Central memory CD8-positive, alpha-beta T cell (primary cell): ENCODE measurements at regions not wholly inside any gene's neighbourhood (a gene's known extent, or its start where the extent isn't known, plus 50 kb on each side); places are given as distances from the start of the nearest gene placed in this dataset.

Experiments used
- ATAC-seq: fragments of 150-1000 bp; cut with Tn5 transposase; replicated peaks from 2 replicates; pipeline ENCODE4 v1.10.0; 2022; ENCODE audit warnings: mild to moderate bottlenecking, moderate FRiP score, moderate number of reproducible peaks; ENCODE audit not compliant: poor library complexity, severe bottlenecking; ENCODE audit errors: extremely low read depth
- DNase-seq, 2 donors: peaks; one replicate each; pipeline ENCODE4 v3.0.0; 2021; ENCODE audit warnings: low spot score in 2 of 2
- H3K27ac Mint-ChIP-seq: one replicate; pipeline ENCODE4 v1.8.0; 2022; ENCODE audit warnings: low read depth, mild to moderate bottlenecking, moderate library complexity, mixed read lengths
- H3K27me3 Mint-ChIP-seq: one replicate; pipeline ENCODE4 v1.8.0; 2022; ENCODE audit warnings: mixed read lengths
- H3K36me3 Mint-ChIP-seq: one replicate; pipeline ENCODE4 v1.8.0; 2022; ENCODE audit warnings: mild to moderate bottlenecking, moderate library complexity, mixed read lengths; ENCODE audit not compliant: insufficient read depth
- H3K4me1 Mint-ChIP-seq: one replicate; pipeline ENCODE4 v1.8.0; 2022; ENCODE audit warnings: mixed read lengths
- H3K4me3 Mint-ChIP-seq: one replicate; pipeline ENCODE4 v1.8.0; 2022; ENCODE audit warnings: mild to moderate bottlenecking, moderate library complexity, mixed read lengths
- H3K9me3 Mint-ChIP-seq: one replicate; pipeline ENCODE4 v1.8.0; 2022; ENCODE audit warnings: mixed read lengths

- DNase-seq (no peak), ATAC-seq (no peak)
- H3K9me3 Mint-ChIP-seq, result no peaks in the 10 kb centered on the region
- no peak overlapping the region for H3K4me3 Mint-ChIP-seq
- H3K36me3 Mint-ChIP-seq, result no peaks in the 10 kb centered on the region
- no peaks in the 10 kb centered on the region for H3K4me1 Mint-ChIP-seq
- H3K27me3 Mint-ChIP-seq, result peaks cover 10% of the 10 kb centered on the region
- no peak overlapping the region for H3K27ac Mint-ChIP-seq
Measured at GRCh38 chr20:40254023-40254772, 434.8 kb downstream of the MAFB start.

GRCh38 chr20:40251284-40251932, 437.6 kb downstream of the MAFB start:
- H3K4me1 Mint-ChIP-seq, result no peaks in the 10 kb centered on the region
- ATAC-seq (no peak), DNase-seq (no peak)
- peaks cover 10% of the 10 kb centered on the region for H3K27me3 Mint-ChIP-seq
- no peaks in the 10 kb centered on the region for H3K36me3 Mint-ChIP-seq
- no peak overlapping the region for H3K4me3 Mint-ChIP-seq
- H3K27ac Mint-ChIP-seq, result no peak overlapping the region
- H3K9me3 Mint-ChIP-seq, result no peaks in the 10 kb centered on the region

- Mint-ChIP-seq H3K27ac (no peak overlapping the region), H3K4me3 (no peak overlapping the region), H3K9me3 (no peaks in the 10 kb centered on the region), H3K4me1 (no peaks in the 10 kb centered on the region), H3K36me3 (no peaks in the 10 kb centered on the region), H3K27me3 (peaks cover 5% of the 10 kb centered on the region)
- no peak for DNase-seq
- ATAC-seq, result no peak
Measured at GRCh38 chr20:40249805-40250204, 439.2 kb downstream of the MAFB start.

GRCh38 chr20:40245829-40246228, 443.2 kb downstream of the MAFB start:
- Mint-ChIP-seq H3K27me3 (no peaks in the 10 kb centered on the region), H3K4me1 (no peaks in the 10 kb centered on the region), H3K36me3 (no peaks in the 10 kb centered on the region), H3K9me3 (no peaks in the 10 kb centered on the region), H3K27ac (no peak overlapping the region), H3K4me3 (no peak overlapping the region)
- ATAC-seq (no peak), DNase-seq (no peak)

GRCh38 chr20:40244286-40244685, 444.8 kb downstream of the MAFB start:
- H3K9me3 Mint-ChIP-seq, result no peaks in the 10 kb centered on the region
- H3K27me3 Mint-ChIP-seq, result peaks cover 2% of the 10 kb centered on the region
- DNase-seq (no peak), ATAC-seq (no peak)
- no peaks in the 10 kb centered on the region for H3K4me1 Mint-ChIP-seq
- no peak overlapping the region for H3K27ac Mint-ChIP-seq
- H3K4me3 Mint-ChIP-seq, result no peak overlapping the region
- no peaks in the 10 kb centered on the region for H3K36me3 Mint-ChIP-seq

- no peak overlapping the region for H3K4me3 Mint-ChIP-seq
- DNase-seq (no peak), ATAC-seq (no peak)
- H3K27me3 Mint-ChIP-seq, result peaks cover 10% of the 10 kb centered on the region
- no peaks in the 10 kb centered on the region for H3K9me3 Mint-ChIP-seq
- no peak overlapping the region for H3K27ac Mint-ChIP-seq
- H3K4me1 Mint-ChIP-seq, result no peaks in the 10 kb centered on the region
- H3K36me3 Mint-ChIP-seq, result no peaks in the 10 kb centered on the region
Measured at GRCh38 chr20:40241596-40242343, 447.3 kb downstream of the MAFB start.

GRCh38 chr20:40238511-40238910, 450.5 kb downstream of the MAFB start:
- Mint-ChIP-seq H3K4me3 (no peak overlapping the region), H3K36me3 (no peaks in the 10 kb centered on the region), H3K27me3 (peaks cover 10% of the 10 kb centered on the region), H3K9me3 (no peaks in the 10 kb centered on the region), H3K4me1 (no peaks in the 10 kb centered on the region), H3K27ac (no peak overlapping the region)
- ATAC-seq (no peak), DNase-seq (no peak)

GRCh38 chr20:40234593-40234992, 454.4 kb downstream of the MAFB start:
- H3K4me1 Mint-ChIP-seq, result no peaks in the 10 kb centered on the region
- peaks cover 10% of the 10 kb centered on the region for H3K27me3 Mint-ChIP-seq
- no peaks in the 10 kb centered on the region for H3K9me3 Mint-ChIP-seq
- DNase-seq (no peak), ATAC-seq (no peak)
- no peaks in the 10 kb centered on the region for H3K36me3 Mint-ChIP-seq
- H3K27ac Mint-ChIP-seq, result no peak overlapping the region
- H3K4me3 Mint-ChIP-seq, result no peak overlapping the region

GRCh38 chr20:40233406-40233805, 455.6 kb downstream of the MAFB start:
- Mint-ChIP-seq H3K36me3 (no peaks in the 10 kb centered on the region), H3K27ac (no peak overlapping the region)
- no peak for ATAC-seq

GRCh38 chr20:40232756-40233155, 456.3 kb downstream of the MAFB start:
- Mint-ChIP-seq H3K36me3 (no peaks in the 10 kb centered on the region), H3K4me3 (no peak overlapping the region), H3K4me1 (no peaks in the 10 kb centered on the region), H3K9me3 (no peaks in the 10 kb centered on the region), H3K27ac (no peak overlapping the region), H3K27me3 (no peaks in the 10 kb centered on the region)
- DNase-seq (no peak), ATAC-seq (no peak)

More at GRCh38 chr20:40233406-40233805, 455.6 kb downstream of the MAFB start:
- Mint-ChIP-seq H3K9me3 (no peaks in the 10 kb centered on the region), H3K27me3 (no peaks in the 10 kb centered on the region), H3K4me1 (no peaks in the 10 kb centered on the region), H3K4me3 (no peak overlapping the region)
- DNase-seq, result no peak

- DNase-seq (no peak), ATAC-seq (no peak)
- H3K9me3 Mint-ChIP-seq, result no peaks in the 10 kb centered on the region
- no peaks in the 10 kb centered on the region for H3K36me3 Mint-ChIP-seq
- H3K27me3 Mint-ChIP-seq, result no peaks in the 10 kb centered on the region
- H3K4me3 Mint-ChIP-seq, result no peak overlapping the region
- no peak overlapping the region for H3K27ac Mint-ChIP-seq
- H3K4me1 Mint-ChIP-seq, result no peaks in the 10 kb centered on the region
Measured at GRCh38 chr20:40232273-40232672, 456.8 kb downstream of the MAFB start.

- Mint-ChIP-seq H3K4me3 (no peak overlapping the region), H3K27ac (no peak overlapping the region), H3K27me3 (no peaks in the 10 kb centered on the region)
Measured at GRCh38 chr20:40230486-40230885, 458.6 kb downstream of the MAFB start.

GRCh38 chr20:40225596-40225995, 463.4 kb downstream of the MAFB start:
- no peaks in the 10 kb centered on the region for H3K4me1 Mint-ChIP-seq
- H3K36me3 Mint-ChIP-seq, result peaks cover 2% of the 10 kb centered on the region
- ATAC-seq (no peak), DNase-seq (no peak)
- H3K27me3 Mint-ChIP-seq, result no peaks in the 10 kb centered on the region
- no peak overlapping the region for H3K27ac Mint-ChIP-seq
- no peak overlapping the region for H3K4me3 Mint-ChIP-seq
- H3K9me3 Mint-ChIP-seq, result no peaks in the 10 kb centered on the region

More at GRCh38 chr20:40230486-40230885, 458.6 kb downstream of the MAFB start:
- no peak for ATAC-seq
- Mint-ChIP-seq H3K4me1 (no peaks in the 10 kb centered on the region), H3K36me3 (no peaks in the 10 kb centered on the region), H3K9me3 (no peaks in the 10 kb centered on the region)
- DNase-seq, result no peak
